Neural progenitor cell (in vitro differentiated cells): ENCODE measurements at regions not wholly inside any gene's neighbourhood (a gene's known extent, or its start where the extent isn't known, plus 50 kb on each side); places are given as distances from the start of the nearest gene placed in this dataset.

Experiments
- DNase-seq: peaks from one replicate; pipeline ENCODE4 v3.0.0-alpha.2; 2016; ENCODE audit warnings: low spot score
- H2AFZ ChIP-seq: fragments of 200-600 bp; sonication (generic); replicated peaks from 2 replicates; pipeline ENCODE4 v1.6.1; 2016; ENCODE audit warnings: antibody characterized with exemption
- H3F3A ChIP-seq: fragments of 200-600 bp; sonication (generic); 2 replicates; pipeline ENCODE4 v1.6.1; 2016; ENCODE audit warnings: antibody characterized with exemption, low read depth
- H3K27ac ChIP-seq: fragments of 200-600 bp; sonication (generic); 2 replicates; pipeline ENCODE4 v1.5.1; 2016; ENCODE audit warnings: mild to moderate bottlenecking
- H3K27me3 ChIP-seq: fragments of 200-600 bp; sonication (generic); 2 replicates; pipeline ENCODE4 v1.6.1; 2016; ENCODE audit warnings: mild to moderate bottlenecking, moderate library complexity
- H3K36me3 ChIP-seq: fragments of 200-600 bp; sonication (generic); 2 replicates; pipeline ENCODE4 v1.5.1; 2016
- H3K4me1 ChIP-seq: fragments of 200-600 bp; sonication (generic); 2 replicates; pipeline ENCODE4 v1.6.1; 2016; ENCODE audit warnings: mixed run types
- H3K4me2 ChIP-seq: fragments of 200-600 bp; sonication (generic); 2 replicates; pipeline ENCODE4 v1.6.1; 2016
- H3K4me3 ChIP-seq: fragments of 200-600 bp; sonication (generic); 2 replicates; pipeline ENCODE4 v1.5.1; 2016
- H3K79me2 ChIP-seq: fragments of 200-600 bp; sonication (generic); 2 replicates; pipeline ENCODE4 v1.6.1; 2016; ENCODE audit warnings: low read depth
- H3K9ac ChIP-seq: fragments of 200-600 bp; sonication (generic); 2 replicates; pipeline ENCODE4 v1.6.1; 2016
- H3K9me3 ChIP-seq: fragments of 200-600 bp; sonication (generic); 2 replicates; pipeline ENCODE4 v1.5.1; 2016; ENCODE audit warnings: low read depth
- H4K20me1 ChIP-seq: fragments of 200-600 bp; sonication (generic); 2 replicates; pipeline ENCODE4 v1.6.1; 2016; ENCODE audit warnings: low read depth
- H3K27ac Mint-ChIP-seq: 3 replicates; pipeline ENCODE4 v1.8.0; 2021; ENCODE audit warnings: mixed read lengths
- H3K27me3 Mint-ChIP-seq: 2 replicates; pipeline ENCODE4 v1.8.0; 2022; ENCODE audit warnings: low read depth, mild to moderate bottlenecking, inconsistent platforms, moderate library complexity, mixed read lengths; ENCODE audit not compliant: insufficient read depth
- H3K36me3 Mint-ChIP-seq: 3 replicates; pipeline ENCODE4 v1.8.0; 2021; ENCODE audit warnings: mixed read lengths
- H3K4me1 Mint-ChIP-seq: 3 replicates; pipeline ENCODE4 v1.8.0; 2021; ENCODE audit warnings: mixed read lengths
- H3K4me3 Mint-ChIP-seq: 3 replicates; pipeline ENCODE4 v1.8.0; 2021; ENCODE audit warnings: mild to moderate bottlenecking, moderate library complexity, mixed read lengths
- H3K9me3 Mint-ChIP-seq: 3 replicates; pipeline ENCODE4 v1.8.0; 2020; ENCODE audit warnings: mixed read lengths
- CTCF ChIP-seq: fragments of 200-600 bp; sonication (generic); IDR thresholded peaks from 2 replicates; pipeline ENCODE4 v1.5.1; 2017; ENCODE audit warnings: antibody characterized with exemption, mild to moderate bottlenecking
- EZH2 ChIP-seq: fragments of 200-600 bp; sonication (generic); IDR thresholded peaks from 2 replicates; pipeline ENCODE4 v1.6.1; 2017; ENCODE audit warnings: antibody characterized with exemption, mild to moderate bottlenecking, moderate library complexity
- EZH2phosphoT487 ChIP-seq: fragments of 200-600 bp; sonication (generic); IDR thresholded peaks from 2 replicates; pipeline ENCODE4 v1.6.1; 2017; ENCODE audit warnings: antibody characterized with exemption

GRCh38 chr4:137663251-137664045 lies 131.2 kb upstream of the PCDH18 start:
- no peaks in the 10 kb centered on the region for H3K79me2 ChIP-seq
- Mint-ChIP-seq H3K4me1 (peaks cover 32% of the 10 kb centered on the region), H3K9me3 (peaks cover 11% of the 10 kb centered on the region), H3K4me3 (no peak overlapping the region), H3K27me3 (no peaks in the 10 kb centered on the region), H3K36me3 (no peaks in the 10 kb centered on the region), H3K27ac (peak overlapping the region; percentile 80)
- H2AFZ ChIP-seq: peak overlapping the region; percentile 52
- no peak overlapping the region for H3K9ac ChIP-seq
- TF ChIP-seq CTCF (no peak), EZH2 (no peak), EZH2phosphoT487 (no peak)
- H3K27ac ChIP-seq: peak overlapping the region; percentile 17
- no peak for DNase-seq
- H3K9me3 ChIP-seq: no peaks in the 10 kb centered on the region
- no peaks in the 10 kb centered on the region for H3K27me3 ChIP-seq
- H3K4me3 ChIP-seq: no peak overlapping the region
- H3K4me2 ChIP-seq: no peak overlapping the region
- H4K20me1 ChIP-seq: no peaks in the 10 kb centered on the region
- H3K36me3 ChIP-seq: no peaks in the 10 kb centered on the region
- peaks cover 8% of the 10 kb centered on the region for H3F3A ChIP-seq
- peaks cover 21% of the 10 kb centered on the region for H3K4me1 ChIP-seq

- Histone ChIP-seq H3K4me1 (peaks cover 21% of the 10 kb centered on the region), H3K9ac (no peak overlapping the region), H3K79me2 (no peaks in the 10 kb centered on the region), H3K4me3 (no peak overlapping the region), H3K36me3 (no peaks in the 10 kb centered on the region), H2AFZ (peak overlapping the region; percentile 90), H3F3A (peaks cover 8% of the 10 kb centered on the region), H4K20me1 (no peaks in the 10 kb centered on the region), H3K27me3 (no peaks in the 10 kb centered on the region), H3K27ac (peak overlapping the region; percentile 72), H3K9me3 (no peaks in the 10 kb centered on the region), H3K4me2 (no peak overlapping the region)
- DNase-seq: no peak
- H3K27ac Mint-ChIP-seq: no peak overlapping the region
- H3K27me3 Mint-ChIP-seq: no peaks in the 10 kb centered on the region
- peaks cover 31% of the 10 kb centered on the region for H3K4me1 Mint-ChIP-seq
- TF ChIP-seq EZH2 (no peak), EZH2phosphoT487 (no peak), CTCF (no peak)
- H3K9me3 Mint-ChIP-seq: peaks cover 11% of the 10 kb centered on the region
- H3K36me3 Mint-ChIP-seq: no peaks in the 10 kb centered on the region
- no peak overlapping the region for H3K4me3 Mint-ChIP-seq
Observed at GRCh38 chr4:137661693-137662092, 129.4 kb upstream of the PCDH18 start.

- no peak overlapping the region for H3K27ac ChIP-seq
- no peak for DNase-seq
- H3K36me3 ChIP-seq: no peaks in the 10 kb centered on the region
- peak overlapping the region; percentile 4 for H2AFZ ChIP-seq
- H3K9me3 Mint-ChIP-seq: peaks cover 9% of the 10 kb centered on the region
- H3F3A ChIP-seq: peaks cover 8% of the 10 kb centered on the region
- peaks cover 21% of the 10 kb centered on the region for H3K4me1 ChIP-seq
- H3K27ac Mint-ChIP-seq: peak overlapping the region; percentile 1
- peaks cover 2% of the 10 kb centered on the region for H3K27me3 Mint-ChIP-seq
- no peak overlapping the region for H3K4me3 Mint-ChIP-seq
- peaks cover 36% of the 10 kb centered on the region for H3K4me1 Mint-ChIP-seq
- no peak for TF ChIP-seq CTCF
- H3K79me2 ChIP-seq: no peaks in the 10 kb centered on the region
- no peaks in the 10 kb centered on the region for H3K9me3 ChIP-seq
- no peaks in the 10 kb centered on the region for H4K20me1 ChIP-seq
- H3K4me2 ChIP-seq: no peak overlapping the region
- no peak overlapping the region for H3K4me3 ChIP-seq
- H3K27me3 ChIP-seq: no peaks in the 10 kb centered on the region
- no peak overlapping the region for H3K9ac ChIP-seq
- no peaks in the 10 kb centered on the region for H3K36me3 Mint-ChIP-seq
Observed at GRCh38 chr4:137660211-137660610, 127.9 kb upstream of the PCDH18 start.
